GM12891 (cell line): ENCODE measurements at regions not wholly inside any gene's neighbourhood (a gene's known extent, or its start where the extent isn't known, plus 50 kb on each side); places are given as distances from the start of the nearest gene placed in this dataset.

ENCODE experiments used
- PAX5 ChIP-seq: IDR thresholded peaks from 2 replicates; pipeline ENCODE4 v1.6.1; 2011; ENCODE audit warnings: low read length, moderate library complexity, mild to moderate bottlenecking; ENCODE audit not compliant: insufficient read depth, severe bottlenecking
- POLR2A ChIP-seq: IDR thresholded peaks from 2 replicates; pipeline ENCODE4 v1.6.1; 2011; ENCODE audit warnings: low read depth, low read length, control low read depth
- POLR2AphosphoS5 ChIP-seq: IDR thresholded peaks from 2 replicates; pipeline ENCODE4 v1.6.1; 2011; ENCODE audit warnings: low read depth, low read length, control low read depth
- POU2F2 ChIP-seq: IDR thresholded peaks from 2 replicates; pipeline ENCODE4 v1.6.1; 2011; ENCODE audit warnings: low read depth, mild to moderate bottlenecking, control low read depth, low read length, moderate library complexity
- SPI1 ChIP-seq: IDR thresholded peaks from 2 replicates; pipeline ENCODE4 v1.6.1; 2011; ENCODE audit warnings: low read depth, low read length, control low read depth
- TAF1 ChIP-seq: IDR thresholded peaks from 2 replicates; pipeline ENCODE4 v1.6.1; 2011; ENCODE audit warnings: low read depth, low read length, control low read depth

- TF ChIP-seq POLR2A (no peak), POLR2AphosphoS5 (no peak), POU2F2 (no peak), TAF1 (no peak), PAX5 (no peak), SPI1 (no peak)
These were observed 106.6 kb upstream of the UPP2 start for GRCh38 chr2:157995117-157995516.
